ENCODE measurements at regions not wholly inside any gene's neighbourhood (a gene's known extent, or its start where the extent isn't known, plus 50 kb on each side); places are given as distances from the start of the nearest gene placed in this dataset.
"Not testable (repeated sequence)": the region's sequence is repeated elsewhere in the genome, so short reads cannot be mapped to it uniquely, and the experiment has no call there.

GRCh38 chr9:7536310-7536939 is 263.2 kb downstream of the DMAC1 start:
- peak; percentile 80 for DNase-seq

- DNase-seq: no peak
Measured at GRCh38 chr9:7534211-7534935, 265.2 kb downstream of the DMAC1 start.

GRCh38 chr9:7533376-7534090 is 266.0 kb downstream of the DMAC1 start:
- no peak for DNase-seq

GRCh38 chr9:7523426-7524043 is 276.0 kb downstream of the DMAC1 start:
- DNase-seq: no peak

GRCh38 chr9:7520396-7520795 is 279.2 kb downstream of the DMAC1 start:
- no peak for DNase-seq

- no peak for DNase-seq
Measured at GRCh38 chr9:7516376-7516775, 283.2 kb downstream of the DMAC1 start.

- DNase-seq: no peak
Measured at GRCh38 chr9:7510199-7510598, 289.4 kb downstream of the DMAC1 start.

- no peak for DNase-seq
Measured at GRCh38 chr9:7509576-7510145, 289.9 kb downstream of the DMAC1 start.

GRCh38 chr9:7508516-7508915 is 291.1 kb downstream of the DMAC1 start:
- no peak for DNase-seq

- DNase-seq: no peak
Measured at GRCh38 chr9:7507566-7508270, 291.9 kb downstream of the DMAC1 start.

- no peak for DNase-seq
Measured at GRCh38 chr9:7507026-7507425, 292.6 kb downstream of the DMAC1 start.

- DNase-seq: peak; percentile 52
Measured at GRCh38 chr9:7500521-7500920, 299.1 kb downstream of the DMAC1 start.

- no peak for DNase-seq
Measured at GRCh38 chr9:7491641-7492040, 307.9 kb downstream of the DMAC1 start.

GRCh38 chr9:7490317-7491108 is 309.1 kb downstream of the DMAC1 start:
- DNase-seq: no peak

GRCh38 chr9:7489036-7489435 is 310.5 kb downstream of the DMAC1 start:
- DNase-seq: peak; percentile 35

- DNase-seq: not testable (repeated sequence)
Measured at GRCh38 chr9:7484014-7484413, 315.6 kb downstream of the DMAC1 start.

GRCh38 chr9:7481570-7481969 is 318.0 kb downstream of the DMAC1 start:
- no peak for DNase-seq

GRCh38 chr9:7479300-7479699 is 320.3 kb downstream of the DMAC1 start:
- DNase-seq: no peak

GRCh38 chr9:7478646-7479045 is 320.9 kb downstream of the DMAC1 start:
- no peak for DNase-seq

GRCh38 chr9:7467186-7467585 is 332.4 kb downstream of the DMAC1 start:
- DNase-seq: no peak

GRCh38 chr9:7461791-7462190 is 337.8 kb downstream of the DMAC1 start:
- DNase-seq: no peak
